Loucy (cell line): ENCODE measurements at regions not wholly inside any gene's neighbourhood (a gene's known extent, or its start where the extent isn't known, plus 50 kb on each side); places are given as distances from the start of the nearest gene placed in this dataset.
"Not testable (repeated sequence)": the region's sequence is repeated elsewhere in the genome, so short reads cannot be mapped to it uniquely, and the experiment has no call there.

Source experiments
- EZH2phosphoT487 ChIP-seq: fragments of 200-600 bp; IDR thresholded peaks from 2 replicates; pipeline ENCODE4 v1.6.1; 2018; ENCODE audit warnings: antibody characterized with exemption, mild to moderate bottlenecking, moderate library complexity, borderline replicate concordance
- TF ChIP-seq, protein P1 (sequence below): fragments of 200-600 bp; sonication (generic); conservative IDR thresholded peaks from 2 replicates; pipeline ENCODE4 v1.5.1; 2014; ENCODE audit warnings: mild to moderate bottlenecking, antibody characterized with exemption, low read length

GRCh38 chr11:121901417-121901816 is 214.6 kb downstream of the BLID start:
- TF ChIP-seq, protein P1, sequence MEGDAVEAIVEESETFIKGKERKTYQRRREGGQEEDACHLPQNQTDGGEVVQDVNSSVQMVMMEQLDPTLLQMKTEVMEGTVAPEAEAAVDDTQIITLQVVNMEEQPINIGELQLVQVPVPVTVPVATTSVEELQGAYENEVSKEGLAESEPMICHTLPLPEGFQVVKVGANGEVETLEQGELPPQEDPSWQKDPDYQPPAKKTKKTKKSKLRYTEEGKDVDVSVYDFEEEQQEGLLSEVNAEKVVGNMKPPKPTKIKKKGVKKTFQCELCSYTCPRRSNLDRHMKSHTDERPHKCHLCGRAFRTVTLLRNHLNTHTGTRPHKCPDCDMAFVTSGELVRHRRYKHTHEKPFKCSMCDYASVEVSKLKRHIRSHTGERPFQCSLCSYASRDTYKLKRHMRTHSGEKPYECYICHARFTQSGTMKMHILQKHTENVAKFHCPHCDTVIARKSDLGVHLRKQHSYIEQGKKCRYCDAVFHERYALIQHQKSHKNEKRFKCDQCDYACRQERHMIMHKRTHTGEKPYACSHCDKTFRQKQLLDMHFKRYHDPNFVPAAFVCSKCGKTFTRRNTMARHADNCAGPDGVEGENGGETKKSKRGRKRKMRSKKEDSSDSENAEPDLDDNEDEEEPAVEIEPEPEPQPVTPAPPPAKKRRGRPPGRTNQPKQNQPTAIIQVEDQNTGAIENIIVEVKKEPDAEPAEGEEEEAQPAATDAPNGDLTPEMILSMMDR: not testable (repeated sequence)
- not testable (repeated sequence) for TF ChIP-seq EZH2phosphoT487
